DOHH2 (cell line): ENCODE measurements at regions not wholly inside any gene's neighbourhood (a gene's known extent, or its start where the extent isn't known, plus 50 kb on each side); places are given as distances from the start of the nearest gene placed in this dataset.

Experiments
- EZH2phosphoT487 ChIP-seq: fragments of 200-600 bp; sonication (generic); IDR thresholded peaks from 2 replicates; pipeline ENCODE4 v1.6.1; 2017; ENCODE audit warnings: borderline replicate concordance, mild to moderate bottlenecking, antibody characterized with exemption, low read length, moderate library complexity, mixed read lengths
- TF ChIP-seq, protein P1 (sequence below): fragments of 200-600 bp; sonication (generic); IDR thresholded peaks from one replicate; pipeline ENCODE4 v1.5.1; 2014; ENCODE audit warnings: antibody characterized with exemption, mild to moderate bottlenecking, low read depth, low read length; ENCODE audit not compliant: poor library complexity, severe bottlenecking

DNA sequence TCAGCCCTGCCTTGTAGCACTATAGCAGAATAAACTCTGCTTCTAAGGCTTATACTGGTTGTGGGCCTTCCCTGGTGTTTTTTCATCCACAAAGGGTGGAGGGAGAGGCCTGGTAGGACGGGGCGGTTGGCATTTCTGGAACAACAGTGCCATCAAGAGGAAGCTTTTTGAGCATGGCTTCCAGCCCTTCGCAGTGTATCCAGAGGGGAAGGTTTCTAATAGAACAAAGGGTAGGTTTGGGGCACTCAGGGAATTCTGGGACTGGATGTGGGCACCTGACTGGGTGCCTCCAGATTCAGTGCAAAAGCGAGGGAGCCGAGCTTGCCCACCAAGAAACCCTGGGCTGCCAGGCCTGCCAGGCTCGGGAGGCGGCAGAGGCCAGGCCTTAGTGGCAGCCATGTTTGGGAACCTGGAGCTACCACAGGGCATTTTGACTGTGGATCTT is 229.6 kb upstream of the AGTR2 start:
- TF ChIP-seq EZH2phosphoT487, result no peak
- TF ChIP-seq, protein P1, sequence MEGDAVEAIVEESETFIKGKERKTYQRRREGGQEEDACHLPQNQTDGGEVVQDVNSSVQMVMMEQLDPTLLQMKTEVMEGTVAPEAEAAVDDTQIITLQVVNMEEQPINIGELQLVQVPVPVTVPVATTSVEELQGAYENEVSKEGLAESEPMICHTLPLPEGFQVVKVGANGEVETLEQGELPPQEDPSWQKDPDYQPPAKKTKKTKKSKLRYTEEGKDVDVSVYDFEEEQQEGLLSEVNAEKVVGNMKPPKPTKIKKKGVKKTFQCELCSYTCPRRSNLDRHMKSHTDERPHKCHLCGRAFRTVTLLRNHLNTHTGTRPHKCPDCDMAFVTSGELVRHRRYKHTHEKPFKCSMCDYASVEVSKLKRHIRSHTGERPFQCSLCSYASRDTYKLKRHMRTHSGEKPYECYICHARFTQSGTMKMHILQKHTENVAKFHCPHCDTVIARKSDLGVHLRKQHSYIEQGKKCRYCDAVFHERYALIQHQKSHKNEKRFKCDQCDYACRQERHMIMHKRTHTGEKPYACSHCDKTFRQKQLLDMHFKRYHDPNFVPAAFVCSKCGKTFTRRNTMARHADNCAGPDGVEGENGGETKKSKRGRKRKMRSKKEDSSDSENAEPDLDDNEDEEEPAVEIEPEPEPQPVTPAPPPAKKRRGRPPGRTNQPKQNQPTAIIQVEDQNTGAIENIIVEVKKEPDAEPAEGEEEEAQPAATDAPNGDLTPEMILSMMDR, result peak; percentile 21
